MM.1S (cell line): ENCODE measurements at regions not wholly inside any gene's neighbourhood (a gene's known extent, or its start where the extent isn't known, plus 50 kb on each side); places are given as distances from the start of the nearest gene placed in this dataset.

Source experiments
- DNase-seq: peaks from one replicate; pipeline ENCODE4 v3.0.0-alpha.2; 2015
- H2AFZ ChIP-seq: fragments of 300-600 bp; sonication (generic); 2 replicates; pipeline ENCODE4 v1.6.0; 2016; ENCODE audit warnings: antibody characterized with exemption, low read length
- H3F3A ChIP-seq: fragments of 300-600 bp; sonication (generic); 2 replicates; pipeline ENCODE4 v1.6.1; 2016; ENCODE audit warnings: mild to moderate bottlenecking, antibody characterized with exemption, low read length, moderate library complexity, mixed read lengths; ENCODE audit not compliant: insufficient read depth
- H3K27ac ChIP-seq: fragments of 300-600 bp; sonication (generic); 2 replicates; pipeline ENCODE4 v1.5.1; 2016; ENCODE audit warnings: mild to moderate bottlenecking, low read length
- H3K27me3 ChIP-seq: fragments of 300-600 bp; sonication (generic); replicated peaks from 2 replicates; pipeline ENCODE4 v1.6.0; 2016; ENCODE audit warnings: low read length; ENCODE audit not compliant: insufficient read depth
- H3K36me3 ChIP-seq: fragments of 300-600 bp; sonication (generic); replicated peaks from 2 replicates; pipeline ENCODE4 v1.6.1; 2016; ENCODE audit warnings: mild to moderate bottlenecking, low read length, mixed read lengths; ENCODE audit not compliant: insufficient read depth
- H3K4me1 ChIP-seq: fragments of 300-600 bp; sonication (generic); 2 replicates; pipeline ENCODE4 v1.6.1; 2016; ENCODE audit warnings: low read length, mixed read lengths
- H3K4me2 ChIP-seq: fragments of 300-600 bp; sonication (generic); 2 replicates; pipeline ENCODE4 v1.6.0; 2016; ENCODE audit warnings: low read depth, low read length
- H3K4me3 ChIP-seq: fragments of 300-600 bp; sonication (generic); 2 replicates; pipeline ENCODE4 v1.5.1; 2016; ENCODE audit warnings: low read length, mixed read lengths
- H3K79me2 ChIP-seq: fragments of 300-600 bp; sonication (generic); 2 replicates; pipeline ENCODE4 v1.6.1; 2016; ENCODE audit warnings: mixed run types, low read length, mixed read lengths
- H3K9ac ChIP-seq: fragments of 300-600 bp; sonication (generic); 2 replicates; pipeline ENCODE4 v1.6.1; 2016; ENCODE audit warnings: low read length, mixed read lengths
- H3K9me2 ChIP-seq: fragments of 300-600 bp; sonication (generic); replicated peaks from 2 replicates; pipeline ENCODE4 v1.6.1; 2016; ENCODE audit warnings: mild to moderate bottlenecking, low read length, mixed read lengths; ENCODE audit not compliant: insufficient read depth
- H3K9me3 ChIP-seq: fragments of 300-600 bp; sonication (generic); replicated peaks from 2 replicates; pipeline ENCODE4 v1.6.1; 2016; ENCODE audit warnings: mild to moderate bottlenecking, low read length, mixed read lengths; ENCODE audit not compliant: insufficient read depth
- H4K20me1 ChIP-seq: fragments of 300-600 bp; sonication (generic); 2 replicates; pipeline ENCODE4 v1.6.1; 2016; ENCODE audit warnings: mild to moderate bottlenecking, low read length, moderate library complexity, mixed read lengths; ENCODE audit not compliant: insufficient read depth
- CTCF ChIP-seq: fragments of 300-600 bp; sonication (generic); IDR thresholded peaks from 2 replicates; pipeline ENCODE4 v1.5.1; 2016; ENCODE audit warnings: antibody characterized with exemption, low read length, mixed read lengths
- EZH2 ChIP-seq: fragments of 300-600 bp; sonication (generic); optimal IDR thresholded peaks from 2 replicates; pipeline ENCODE3; 2017; ENCODE audit warnings: low read depth, mild to moderate bottlenecking, antibody characterized with exemption, low read length, mixed read lengths
- EZH2phosphoT487 ChIP-seq: fragments of 300-600 bp; sonication (generic); IDR thresholded peaks from 2 replicates; pipeline ENCODE4 v1.6.1; 2018; ENCODE audit warnings: antibody characterized with exemption, low read length

DNA sequence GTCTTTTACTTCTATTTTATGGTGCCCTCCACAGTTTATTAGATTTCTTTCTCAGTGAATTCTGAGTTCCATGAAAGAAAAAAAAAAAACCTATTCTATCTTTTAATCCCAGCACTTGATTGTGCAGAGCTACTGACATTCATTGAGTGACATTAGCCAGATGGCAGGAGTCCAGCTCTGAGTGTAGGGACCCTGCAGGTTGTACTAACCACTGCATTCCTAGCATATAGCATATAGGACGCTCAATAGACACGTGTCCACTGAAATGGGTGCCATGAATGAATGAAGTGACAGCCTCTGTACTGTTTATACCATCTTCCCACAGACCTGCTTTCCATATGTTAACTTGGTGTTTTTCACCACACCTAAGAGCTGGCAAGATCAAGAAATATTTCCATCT lies 206.3 kb downstream of the RAP2A start:
- no peak overlapping the region for H3K9ac ChIP-seq
- no peak for TF ChIP-seq CTCF
- no peak for TF ChIP-seq EZH2
- no peak for TF ChIP-seq EZH2phosphoT487
- no peak for DNase-seq
- no peaks in the 10 kb centered on the region for H3K27me3 ChIP-seq
- H3K4me3 ChIP-seq: no peak overlapping the region
- no peak overlapping the region for H2AFZ ChIP-seq
- no peak overlapping the region for H3K4me2 ChIP-seq
- H3K79me2 ChIP-seq: no peaks in the 10 kb centered on the region
- H3K9me3 ChIP-seq: no peaks in the 10 kb centered on the region
- no peaks in the 10 kb centered on the region for H3K36me3 ChIP-seq
- H3F3A ChIP-seq: no peaks in the 10 kb centered on the region
- H4K20me1 ChIP-seq: no peaks in the 10 kb centered on the region
- no peaks in the 10 kb centered on the region for H3K4me1 ChIP-seq
- H3K27ac ChIP-seq: no peak overlapping the region
- H3K9me2 ChIP-seq: no peaks in the 10 kb centered on the region

DNA sequence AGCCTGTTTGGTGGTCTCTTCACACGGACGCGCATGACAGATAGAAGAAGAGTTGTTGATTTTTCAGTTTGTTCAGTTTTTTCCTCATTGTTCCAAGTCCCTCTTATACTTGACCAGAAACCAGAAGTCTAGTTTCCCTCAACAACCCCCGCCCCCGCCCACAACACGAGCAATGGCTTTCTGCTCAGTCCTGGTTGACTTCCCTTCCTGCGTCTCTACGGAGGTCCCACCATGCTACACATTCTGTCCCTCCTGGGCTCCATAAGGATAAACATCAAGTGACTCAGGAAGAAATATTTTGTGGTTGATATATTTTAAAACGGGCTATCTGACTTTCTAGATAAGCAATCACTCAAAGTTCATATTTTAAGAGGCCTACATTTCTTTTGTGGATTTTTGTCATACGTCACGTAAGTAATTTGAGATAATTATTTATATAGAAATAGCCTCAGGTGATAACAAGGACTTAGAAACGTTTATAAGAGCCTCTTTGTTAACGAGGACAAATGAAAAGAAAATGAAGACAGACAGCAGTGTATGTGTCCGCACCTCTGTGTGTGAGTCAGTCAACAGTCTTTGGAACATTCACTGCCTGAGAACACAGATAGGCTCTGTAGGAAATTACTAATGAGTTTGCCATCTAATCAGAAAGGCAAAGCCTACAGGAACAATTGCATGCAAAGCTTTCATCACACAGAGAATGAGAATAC lies 214.4 kb downstream of the RAP2A start:
- Histone ChIP-seq H3K4me3 (no peak overlapping the region), H3F3A (no peaks in the 10 kb centered on the region), H3K9me2 (no peaks in the 10 kb centered on the region), H3K4me1 (no peaks in the 10 kb centered on the region), H3K4me2 (no peak overlapping the region), H3K9me3 (no peaks in the 10 kb centered on the region), H3K27ac (no peak overlapping the region), H2AFZ (no peak overlapping the region), H3K79me2 (no peaks in the 10 kb centered on the region), H4K20me1 (no peaks in the 10 kb centered on the region), H3K36me3 (no peaks in the 10 kb centered on the region), H3K27me3 (no peaks in the 10 kb centered on the region), H3K9ac (no peak overlapping the region)
- TF ChIP-seq EZH2: no peak
- TF ChIP-seq EZH2phosphoT487: no peak
- no peak for TF ChIP-seq CTCF
- DNase-seq: no peak

DNA sequence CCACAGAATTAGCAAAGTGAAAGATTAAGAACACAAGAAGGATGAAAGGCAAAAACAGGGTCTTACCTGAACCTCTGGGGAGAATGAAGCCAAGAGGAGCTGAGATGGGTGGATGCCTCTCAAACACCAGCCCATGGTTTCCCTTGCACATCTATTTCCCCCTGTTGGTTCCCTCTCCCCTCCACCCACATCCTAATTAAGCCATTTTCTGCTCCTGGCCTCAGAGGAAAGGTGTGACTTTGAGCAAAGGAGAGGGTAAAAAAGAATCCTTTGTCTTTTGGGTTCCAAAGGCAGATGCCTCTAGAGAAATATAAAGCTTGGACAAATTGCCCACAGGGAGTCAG lies 214.9 kb downstream of the RAP2A start:
- Histone ChIP-seq H3K4me3 (no peak overlapping the region), H3K9me2 (no peaks in the 10 kb centered on the region), H3K36me3 (no peaks in the 10 kb centered on the region), H3K27me3 (no peaks in the 10 kb centered on the region), H3K9me3 (no peaks in the 10 kb centered on the region), H2AFZ (no peak overlapping the region), H3K4me2 (no peak overlapping the region), H3K79me2 (no peaks in the 10 kb centered on the region), H3K9ac (no peak overlapping the region), H3K27ac (no peak overlapping the region), H3K4me1 (no peaks in the 10 kb centered on the region), H3F3A (no peaks in the 10 kb centered on the region), H4K20me1 (no peaks in the 10 kb centered on the region)
- no peak for DNase-seq
- TF ChIP-seq EZH2phosphoT487: no peak
- no peak for TF ChIP-seq EZH2
- no peak for TF ChIP-seq CTCF
